ENCODE measurements at regions not wholly inside any gene's neighbourhood (a gene's known extent, or its start where the extent isn't known, plus 50 kb on each side); places are given as distances from the start of the nearest gene placed in this dataset.

- TF ChIP-seq GATA2 (IDR thresholded peaks at IDR 0.05; ENCODE audit: low read depth, low read length): no peak
- TF ChIP-seq GATA3 (IDR thresholded peaks at IDR 0.05; ENCODE audit: low read depth, low read length): no peak
These were observed 114.7 kb upstream of the PLCL2 start for GRCh38 chr3:16770021-16770420.

- no peak for TF ChIP-seq GATA3 (IDR thresholded peaks at IDR 0.05; ENCODE audit: low read depth, low read length)
- TF ChIP-seq GATA2 (IDR thresholded peaks at IDR 0.05; ENCODE audit: low read depth, low read length): no peak
These were observed 114.0 kb upstream of the PLCL2 start for GRCh38 chr3:16770792-16771191.

- TF ChIP-seq GATA3 (IDR thresholded peaks at IDR 0.05; ENCODE audit: low read depth, low read length) (no peak), GATA2 (IDR thresholded peaks at IDR 0.05; ENCODE audit: low read depth, low read length) (no peak)
These were observed 99.8 kb upstream of the PLCL2 start for GRCh38 chr3:16784973-16785372.

- TF ChIP-seq GATA2 (IDR thresholded peaks at IDR 0.05; ENCODE audit: low read depth, low read length) (no peak), GATA3 (IDR thresholded peaks at IDR 0.05; ENCODE audit: low read depth, low read length) (no peak)
These were observed 99.3 kb upstream of the PLCL2 start for GRCh38 chr3:16785465-16785864.

GRCh38 chr3:16788440-16789056 lies 96.2 kb upstream of the PLCL2 start:
- TF ChIP-seq GATA2 (IDR thresholded peaks at IDR 0.05; ENCODE audit: low read depth, low read length) (no peak), GATA3 (IDR thresholded peaks at IDR 0.05; ENCODE audit: low read depth, low read length) (no peak)

- no peak for TF ChIP-seq GATA3 (IDR thresholded peaks at IDR 0.05; ENCODE audit: low read depth, low read length)
- no peak for TF ChIP-seq GATA2 (IDR thresholded peaks at IDR 0.05; ENCODE audit: low read depth, low read length)
These were observed 95.2 kb upstream of the PLCL2 start for GRCh38 chr3:16789344-16790120.

- TF ChIP-seq GATA3 (IDR thresholded peaks at IDR 0.05; ENCODE audit: low read depth, low read length) (no peak), GATA2 (IDR thresholded peaks at IDR 0.05; ENCODE audit: low read depth, low read length) (no peak)
These were observed 94.0 kb upstream of the PLCL2 start for GRCh38 chr3:16790432-16791400.

GRCh38 chr3:16793321-16793720 lies 91.4 kb upstream of the PLCL2 start:
- TF ChIP-seq GATA2 (IDR thresholded peaks at IDR 0.05; ENCODE audit: low read depth, low read length) (no peak), GATA3 (IDR thresholded peaks at IDR 0.05; ENCODE audit: low read depth, low read length) (no peak)

- TF ChIP-seq GATA3 (IDR thresholded peaks at IDR 0.05; ENCODE audit: low read depth, low read length): no peak
These were observed 90.5 kb upstream of the PLCL2 start for GRCh38 chr3:16794257-16794656.

- TF ChIP-seq GATA3 (IDR thresholded peaks at IDR 0.05; ENCODE audit: low read depth, low read length) (no peak), GATA2 (IDR thresholded peaks at IDR 0.05; ENCODE audit: low read depth, low read length) (no peak)
These were observed 89.2 kb upstream of the PLCL2 start for GRCh38 chr3:16795581-16795980.

- TF ChIP-seq GATA3 (IDR thresholded peaks at IDR 0.05; ENCODE audit: low read depth, low read length) (no peak), GATA2 (IDR thresholded peaks at IDR 0.05; ENCODE audit: low read depth, low read length) (no peak)
These were observed 86.9 kb upstream of the PLCL2 start for GRCh38 chr3:16797831-16798230.

GRCh38 chr3:16798738-16799137 lies 86.0 kb upstream of the PLCL2 start:
- TF ChIP-seq GATA2 (IDR thresholded peaks at IDR 0.05; ENCODE audit: low read depth, low read length) (no peak), GATA3 (IDR thresholded peaks at IDR 0.05; ENCODE audit: low read depth, low read length) (no peak)

- no peak for TF ChIP-seq GATA2 (IDR thresholded peaks at IDR 0.05; ENCODE audit: low read depth, low read length)
- TF ChIP-seq GATA3 (IDR thresholded peaks at IDR 0.05; ENCODE audit: low read depth, low read length): no peak
These were observed 84.4 kb upstream of the PLCL2 start for GRCh38 chr3:16800361-16800760.

GRCh38 chr3:16801223-16801622 lies 83.5 kb upstream of the PLCL2 start:
- TF ChIP-seq GATA2 (IDR thresholded peaks at IDR 0.05; ENCODE audit: low read depth, low read length): no peak
- TF ChIP-seq GATA3 (IDR thresholded peaks at IDR 0.05; ENCODE audit: low read depth, low read length): no peak
